ENCODE measurements at regions not wholly inside any gene's neighbourhood (a gene's known extent, or its start where the extent isn't known, plus 50 kb on each side); places are given as distances from the start of the nearest gene placed in this dataset.

GRCh38 chr11:45092901-45093760 is 53.3 kb upstream of the PRDM11 start:
- TF ChIP-seq EZH2phosphoT487 (IDR thresholded peaks at IDR 0.05; ENCODE audit: borderline replicate concordance, low read depth) (no peak), USF1 (IDR thresholded peaks at IDR 0.05; ENCODE audit: borderline replicate concordance, low read depth) (no peak), CTCF (IDR thresholded peaks at IDR 0.05) (no peak), NRF1 (IDR thresholded peaks at IDR 0.05; ENCODE audit: low read depth, low read length) (no peak)

Data from SK-N-SH (cell line).